ENCODE measurements at regions not wholly inside any gene's neighbourhood (a gene's known extent, or its start where the extent isn't known, plus 50 kb on each side); places are given as distances from the start of the nearest gene placed in this dataset.
"Not testable (repeated sequence)": the region's sequence is repeated elsewhere in the genome, so short reads cannot be mapped to it uniquely, and the experiment has no call there.

DNA sequence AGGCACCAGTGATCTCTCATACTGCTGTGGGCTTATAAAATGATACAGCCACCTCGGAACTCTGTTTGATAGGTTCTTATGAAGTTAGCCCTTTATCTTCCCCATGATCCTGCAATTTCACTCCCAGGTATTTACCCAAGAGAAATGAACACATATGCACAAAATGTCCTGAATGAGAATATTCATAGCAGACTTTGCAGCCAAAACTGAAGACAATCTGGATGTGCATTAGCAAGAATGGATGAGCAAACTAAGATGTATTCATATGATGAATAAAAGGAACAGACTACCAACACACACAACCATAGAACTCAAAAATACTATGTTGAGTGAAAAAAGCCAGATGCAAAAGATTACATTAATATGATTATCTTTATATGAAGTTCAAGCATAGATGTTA is 66.7 kb downstream of the KCNA5 start:
- TF ChIP-seq, protein P1, sequence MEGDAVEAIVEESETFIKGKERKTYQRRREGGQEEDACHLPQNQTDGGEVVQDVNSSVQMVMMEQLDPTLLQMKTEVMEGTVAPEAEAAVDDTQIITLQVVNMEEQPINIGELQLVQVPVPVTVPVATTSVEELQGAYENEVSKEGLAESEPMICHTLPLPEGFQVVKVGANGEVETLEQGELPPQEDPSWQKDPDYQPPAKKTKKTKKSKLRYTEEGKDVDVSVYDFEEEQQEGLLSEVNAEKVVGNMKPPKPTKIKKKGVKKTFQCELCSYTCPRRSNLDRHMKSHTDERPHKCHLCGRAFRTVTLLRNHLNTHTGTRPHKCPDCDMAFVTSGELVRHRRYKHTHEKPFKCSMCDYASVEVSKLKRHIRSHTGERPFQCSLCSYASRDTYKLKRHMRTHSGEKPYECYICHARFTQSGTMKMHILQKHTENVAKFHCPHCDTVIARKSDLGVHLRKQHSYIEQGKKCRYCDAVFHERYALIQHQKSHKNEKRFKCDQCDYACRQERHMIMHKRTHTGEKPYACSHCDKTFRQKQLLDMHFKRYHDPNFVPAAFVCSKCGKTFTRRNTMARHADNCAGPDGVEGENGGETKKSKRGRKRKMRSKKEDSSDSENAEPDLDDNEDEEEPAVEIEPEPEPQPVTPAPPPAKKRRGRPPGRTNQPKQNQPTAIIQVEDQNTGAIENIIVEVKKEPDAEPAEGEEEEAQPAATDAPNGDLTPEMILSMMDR (IDR thresholded peaks at IDR 0.05; ENCODE audit: borderline replicate concordance, insufficient read depth, low read depth, low read length), result no peak

DNA sequence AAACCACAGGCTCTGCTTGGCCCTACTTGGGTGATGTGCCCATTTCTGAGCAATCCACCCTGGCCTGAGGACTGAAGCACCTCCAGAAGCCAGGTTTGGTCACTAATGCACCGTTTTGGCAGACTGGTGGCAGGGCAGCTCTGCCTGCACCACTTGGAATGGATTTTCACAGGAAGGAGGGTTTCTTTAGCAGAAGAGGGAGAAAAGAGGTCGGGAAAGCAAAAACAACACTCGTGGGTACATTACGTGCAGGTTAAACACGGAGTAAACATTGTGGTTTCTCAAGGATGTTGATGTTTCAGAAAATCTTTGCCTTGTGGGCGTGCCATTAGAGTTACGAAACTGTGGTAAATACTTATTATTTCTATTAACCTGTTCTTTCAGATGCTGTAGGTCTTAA is 70.8 kb downstream of the KCNA5 start:
- H3K4me3 ChIP-seq (ENCODE audit: low read depth, low read length), result no peak overlapping the region
- TF ChIP-seq, protein P1 (IDR thresholded peaks at IDR 0.05; ENCODE audit: borderline replicate concordance, insufficient read depth, low read depth, low read length), result no peak

More for the DNA sequence above, 66.7 kb downstream of the KCNA5 start:
- no peak overlapping the region for H3K4me3 ChIP-seq (ENCODE audit: low read depth, low read length)

DNA sequence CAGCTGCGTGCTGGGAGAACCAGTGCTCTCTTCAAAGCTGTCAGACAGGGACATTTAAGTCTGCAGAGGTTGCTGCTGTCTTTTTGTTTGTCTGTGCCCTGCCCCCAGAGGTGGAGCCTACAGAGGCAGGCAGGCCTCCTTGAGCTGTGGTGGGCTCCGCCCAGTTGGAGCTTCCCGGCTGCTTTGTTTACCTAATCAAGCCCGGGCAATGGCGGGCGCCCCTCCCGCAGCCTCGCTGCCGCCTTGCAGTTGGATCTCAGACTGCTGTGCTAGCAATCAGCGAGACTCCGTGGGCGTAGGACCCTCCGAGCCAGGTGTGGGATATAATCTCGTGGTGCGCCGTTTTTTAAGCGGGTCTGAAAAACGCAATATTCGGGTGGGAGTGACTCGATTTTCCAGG is 78.1 kb downstream of the KCNA5 start:
- not testable (repeated sequence) for H3K4me3 ChIP-seq (ENCODE audit: low read depth, low read length)

DNA sequence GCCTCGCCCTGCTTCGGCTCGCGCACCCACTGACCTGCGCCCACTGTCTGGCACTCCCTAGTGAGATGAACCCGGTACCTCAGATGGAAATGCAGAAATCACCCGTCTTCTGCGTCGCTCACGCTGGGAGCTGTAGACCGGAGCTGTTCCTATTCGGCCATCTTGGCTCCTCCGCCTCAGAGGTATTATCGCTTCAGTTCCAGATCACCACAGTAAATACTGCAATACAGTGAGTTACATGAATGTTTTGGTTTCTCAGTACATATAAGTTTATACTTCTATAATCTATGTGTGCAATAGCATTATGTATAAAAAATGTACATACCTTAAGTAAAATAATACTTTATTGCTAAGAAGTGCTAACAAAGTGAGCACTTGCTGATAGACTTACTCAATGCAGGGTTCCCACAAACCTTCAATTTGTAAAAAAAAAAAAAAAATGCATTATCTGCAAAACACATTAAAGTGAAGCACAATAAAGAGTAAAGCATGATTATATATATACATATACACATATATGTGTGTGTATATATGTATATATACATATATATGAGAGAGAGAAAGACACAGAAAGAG is 78.7 kb downstream of the KCNA5 start:
- H3K4me3 ChIP-seq (ENCODE audit: low read depth, low read length), result not testable (repeated sequence)

DNA sequence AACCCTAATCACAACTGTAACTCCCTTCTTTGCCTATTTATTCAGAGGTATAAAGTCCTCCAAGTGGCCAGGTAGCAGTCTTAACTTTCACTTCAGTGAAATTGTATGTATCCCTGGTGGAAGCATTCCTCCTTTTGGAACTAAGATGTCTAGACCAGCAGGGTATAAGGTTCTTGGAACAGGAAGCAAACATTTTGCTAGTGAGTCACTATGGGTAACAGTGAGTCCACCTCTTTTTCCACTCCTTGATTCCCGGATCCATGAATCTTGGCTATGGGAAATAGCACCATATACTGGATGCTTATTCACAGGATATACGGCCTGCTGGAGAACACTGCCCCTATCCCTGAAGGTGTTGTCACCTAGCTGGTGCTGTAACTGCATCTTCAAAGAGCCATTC is 80.2 kb downstream of the KCNA5 start:
- TF ChIP-seq, protein P1 (IDR thresholded peaks at IDR 0.05; ENCODE audit: borderline replicate concordance, insufficient read depth, low read depth, low read length), result no peak
- no peak overlapping the region for H3K4me3 ChIP-seq (ENCODE audit: low read depth, low read length)

DNA sequence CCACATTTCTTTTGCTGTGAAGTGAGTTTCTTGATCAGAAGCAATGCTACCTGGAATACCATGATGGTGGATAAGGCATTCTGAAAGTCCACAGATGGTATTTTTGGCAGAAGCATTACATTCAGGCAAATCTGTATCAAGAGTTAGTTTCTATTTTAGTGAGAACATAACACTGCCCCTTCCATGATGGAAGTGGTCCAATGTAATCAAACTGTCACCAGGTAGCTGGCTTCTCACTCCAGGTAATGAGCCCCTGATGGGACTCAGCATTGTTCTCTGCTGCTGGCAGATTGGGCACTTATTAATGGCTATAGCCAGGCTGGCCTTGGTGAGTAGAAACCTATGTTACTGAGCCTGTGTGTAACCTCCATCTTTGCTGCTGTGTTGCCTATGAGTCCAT is 80.7 kb downstream of the KCNA5 start:
- no peak overlapping the region for H3K4me3 ChIP-seq (ENCODE audit: low read depth, low read length)
- TF ChIP-seq, protein P1 (IDR thresholded peaks at IDR 0.05; ENCODE audit: borderline replicate concordance, insufficient read depth, low read depth, low read length), result no peak

DNA sequence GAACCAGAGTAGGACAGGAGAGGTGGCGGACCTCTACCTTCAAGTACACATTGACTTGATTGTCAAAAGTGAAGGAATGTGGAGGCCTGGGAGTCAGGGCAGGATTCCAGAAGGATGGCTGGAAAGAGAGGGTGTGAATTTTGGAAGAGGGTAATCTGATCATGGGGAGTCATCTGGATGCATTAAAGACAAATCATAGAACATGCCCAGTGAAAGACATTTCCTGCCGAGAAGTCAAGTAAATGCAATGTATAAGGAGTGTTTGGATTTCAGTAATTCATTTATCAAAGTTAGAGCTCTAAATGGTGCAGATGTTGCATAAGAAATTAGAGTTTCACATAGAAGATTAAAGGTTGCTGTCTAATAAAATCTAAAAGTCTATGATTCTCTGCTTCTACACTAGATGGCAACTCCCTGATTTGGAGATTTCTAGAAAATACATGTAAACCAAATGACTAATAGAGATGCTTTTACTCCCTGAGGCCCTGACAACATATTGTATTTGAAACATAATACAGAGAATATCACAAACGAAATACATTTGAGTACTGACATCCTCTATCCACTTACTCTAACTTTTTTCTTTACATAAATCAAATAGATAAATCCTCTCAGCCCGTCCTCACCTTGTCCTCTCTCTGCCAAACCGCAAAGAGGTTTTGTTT is 91.3 kb downstream of the KCNA5 start:
- TF ChIP-seq, protein P1 (IDR thresholded peaks at IDR 0.05; ENCODE audit: borderline replicate concordance, insufficient read depth, low read depth, low read length), result no peak
- H3K4me3 ChIP-seq (ENCODE audit: low read depth, low read length), result no peak overlapping the region

DNA sequence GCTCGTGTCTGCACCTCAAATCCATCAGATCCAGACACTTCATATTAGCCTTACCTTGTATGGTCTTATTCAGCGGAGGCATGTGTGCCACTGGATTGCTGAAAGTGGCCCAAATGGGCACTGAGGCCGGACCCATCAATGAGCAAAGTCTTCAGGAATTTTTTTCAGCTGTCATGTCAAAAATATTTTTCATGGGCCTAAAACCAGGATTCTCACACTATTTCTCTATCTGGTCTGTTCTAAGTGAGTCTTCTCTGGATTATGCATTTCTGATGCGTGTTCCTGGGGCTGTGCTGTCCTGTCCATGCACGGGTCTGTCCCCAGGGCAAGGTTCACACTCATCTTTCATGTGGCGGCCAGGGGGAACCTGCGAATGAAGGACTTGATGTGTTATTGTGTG is 94.6 kb downstream of the KCNA5 start:
- TF ChIP-seq, protein P1 (IDR thresholded peaks at IDR 0.05; ENCODE audit: borderline replicate concordance, insufficient read depth, low read depth, low read length), result no peak
- H3K4me3 ChIP-seq (ENCODE audit: low read depth, low read length), result no peak overlapping the region

Data from GM12875 (cell line).